GM12865 (cell line): ENCODE measurements at regions not wholly inside any gene's neighbourhood (a gene's known extent, or its start where the extent isn't known, plus 50 kb on each side); places are given as distances from the start of the nearest gene placed in this dataset.
A peak's percentile ranks its signal among the peaks of the same experiment; 100 is the strongest.

Source experiments
- DNase-seq: peaks from one replicate; pipeline ENCODE4 v3.0.0; 2010; ENCODE audit warnings: low read depth
- H3K4me3 ChIP-seq: 2 replicates; pipeline ENCODE4 v1.5.1; 2011; ENCODE audit warnings: mild to moderate bottlenecking, low read depth, low read length, control low read depth
- TF ChIP-seq, protein P1 (sequence below): IDR thresholded peaks from 2 replicates; pipeline ENCODE4 v1.5.1; 2011; ENCODE audit warnings: low read length, control low read depth, low read depth, inconsistent platforms; ENCODE audit not compliant: insufficient read depth; ENCODE audit errors: missing control alignments

DNA sequence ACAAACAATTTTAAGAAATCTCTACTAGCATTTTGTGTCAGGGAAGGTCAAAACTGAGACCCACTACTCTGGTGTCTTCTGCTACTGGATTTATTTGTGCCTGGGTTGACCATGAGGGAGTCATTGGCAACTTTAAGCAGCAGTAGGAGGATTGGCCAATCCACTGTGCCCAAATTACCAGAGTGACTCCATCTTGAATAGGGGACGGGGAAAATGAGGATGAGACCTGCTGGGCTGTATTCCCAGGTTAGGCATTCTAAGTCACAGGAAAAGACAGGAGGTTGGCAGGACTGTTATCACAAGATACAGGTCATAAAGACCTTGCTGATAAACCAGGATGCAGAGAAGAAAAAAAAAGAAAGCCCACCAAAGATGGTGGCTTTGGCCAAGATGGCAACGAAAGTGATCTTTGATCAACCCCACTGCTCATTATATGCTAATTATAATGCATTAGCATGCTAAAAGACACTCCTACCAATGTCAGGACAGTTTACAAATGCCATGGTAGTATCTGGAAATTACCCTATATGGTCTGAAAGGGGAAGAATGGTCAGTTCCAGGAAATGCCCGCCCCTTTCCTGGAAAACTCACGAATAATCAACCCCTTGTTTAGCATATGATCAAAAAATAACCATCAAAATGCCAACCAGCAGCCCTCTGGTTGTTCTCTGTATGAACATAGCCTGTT lies 200.9 kb downstream of the LTN1 start:
- H3K4me3 ChIP-seq = no peak overlapping the region
- no peak for DNase-seq
- TF ChIP-seq, protein P1, sequence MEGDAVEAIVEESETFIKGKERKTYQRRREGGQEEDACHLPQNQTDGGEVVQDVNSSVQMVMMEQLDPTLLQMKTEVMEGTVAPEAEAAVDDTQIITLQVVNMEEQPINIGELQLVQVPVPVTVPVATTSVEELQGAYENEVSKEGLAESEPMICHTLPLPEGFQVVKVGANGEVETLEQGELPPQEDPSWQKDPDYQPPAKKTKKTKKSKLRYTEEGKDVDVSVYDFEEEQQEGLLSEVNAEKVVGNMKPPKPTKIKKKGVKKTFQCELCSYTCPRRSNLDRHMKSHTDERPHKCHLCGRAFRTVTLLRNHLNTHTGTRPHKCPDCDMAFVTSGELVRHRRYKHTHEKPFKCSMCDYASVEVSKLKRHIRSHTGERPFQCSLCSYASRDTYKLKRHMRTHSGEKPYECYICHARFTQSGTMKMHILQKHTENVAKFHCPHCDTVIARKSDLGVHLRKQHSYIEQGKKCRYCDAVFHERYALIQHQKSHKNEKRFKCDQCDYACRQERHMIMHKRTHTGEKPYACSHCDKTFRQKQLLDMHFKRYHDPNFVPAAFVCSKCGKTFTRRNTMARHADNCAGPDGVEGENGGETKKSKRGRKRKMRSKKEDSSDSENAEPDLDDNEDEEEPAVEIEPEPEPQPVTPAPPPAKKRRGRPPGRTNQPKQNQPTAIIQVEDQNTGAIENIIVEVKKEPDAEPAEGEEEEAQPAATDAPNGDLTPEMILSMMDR = no peak

DNA sequence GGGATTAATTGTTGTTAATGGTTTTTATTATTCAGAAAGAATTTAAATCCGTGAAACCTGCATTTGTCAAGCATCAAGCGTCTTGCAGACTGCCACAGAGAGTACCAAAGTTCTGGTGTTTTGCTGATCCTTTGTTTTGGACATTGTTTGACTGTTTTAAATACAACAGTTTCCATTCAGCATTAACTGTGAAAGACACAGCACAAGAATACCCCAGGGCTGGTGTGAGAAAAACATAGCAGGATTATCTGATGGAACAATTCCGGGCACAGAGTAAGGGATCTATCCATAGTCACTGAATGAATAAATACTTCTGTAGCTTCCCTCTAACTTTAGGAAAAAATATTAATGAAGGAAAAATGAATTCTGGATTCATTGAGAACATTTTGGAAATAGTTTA lies 202.3 kb downstream of the LTN1 start:
- no peak for DNase-seq
- TF ChIP-seq, protein P1 = no peak
- H3K4me3 ChIP-seq = no peak overlapping the region

DNA sequence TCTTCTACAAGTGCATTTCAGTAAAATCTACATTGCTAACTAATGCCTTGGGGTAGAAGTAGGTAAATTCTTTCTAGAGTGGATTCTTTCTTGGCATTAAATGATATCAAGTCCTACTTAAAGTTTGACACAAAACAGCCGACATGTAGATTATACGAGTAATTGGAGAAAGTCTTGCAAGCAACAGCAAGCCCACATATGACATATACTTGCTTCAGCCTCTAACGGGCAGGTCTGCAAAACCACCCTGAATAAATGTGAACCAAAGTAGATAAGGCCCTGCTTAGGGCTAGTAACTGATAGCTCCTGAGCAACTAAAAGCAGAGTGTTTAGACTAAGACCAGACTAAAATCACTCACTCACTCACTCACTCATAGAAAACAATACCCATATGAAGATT lies 203.2 kb downstream of the LTN1 start:
- H3K4me3 ChIP-seq = no peak overlapping the region
- no peak for DNase-seq
- TF ChIP-seq, protein P1 = no peak

DNA sequence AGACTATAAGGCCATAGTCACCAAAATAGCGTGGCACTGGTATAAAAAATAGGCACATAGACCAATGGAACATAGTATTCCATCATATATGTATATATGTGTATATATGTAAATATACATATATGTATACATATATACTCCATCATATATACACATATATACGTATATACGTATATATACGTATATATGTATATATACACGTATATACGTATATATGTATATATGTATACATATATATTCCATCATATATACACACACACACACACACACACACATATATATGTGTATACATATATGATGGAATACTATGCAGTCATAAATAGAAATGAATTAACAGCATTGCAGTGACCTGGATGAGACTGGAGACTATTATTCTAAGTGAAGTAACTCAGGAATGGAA lies 204.6 kb downstream of the LTN1 start:
- TF ChIP-seq, protein P1 = no peak
- DNase-seq = no peak
- no peak overlapping the region for H3K4me3 ChIP-seq

DNA sequence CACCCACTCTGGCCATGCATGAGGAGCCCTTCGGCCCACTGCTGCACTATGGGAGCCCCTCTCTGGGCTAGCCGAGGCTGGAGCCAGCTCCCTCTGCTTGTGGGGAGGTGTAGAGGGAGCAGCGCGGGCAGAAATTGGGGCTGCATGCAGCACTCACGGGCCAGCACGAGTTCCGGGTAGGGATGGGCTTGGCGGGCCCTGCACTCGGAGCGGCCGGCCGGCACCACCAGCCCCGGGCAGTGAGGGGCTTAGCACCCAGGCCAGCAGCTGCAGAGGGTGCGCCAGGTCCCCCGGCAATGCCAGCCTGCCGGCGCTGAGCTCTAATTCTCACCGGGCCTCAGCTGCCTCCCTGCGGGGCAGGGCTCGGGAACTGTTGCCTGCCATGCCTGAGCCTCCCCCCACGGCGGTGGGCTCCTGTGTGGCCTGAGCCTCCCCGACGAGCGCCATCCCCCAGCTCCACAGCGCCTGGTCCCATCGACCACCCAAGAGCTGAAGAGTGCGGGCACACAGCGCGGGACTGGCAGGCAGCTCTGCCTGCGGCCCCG lies 209.0 kb downstream of the LTN1 start:
- TF ChIP-seq, protein P1 = no peak
- no peak for DNase-seq
- H3K4me3 ChIP-seq = no peak overlapping the region

DNA sequence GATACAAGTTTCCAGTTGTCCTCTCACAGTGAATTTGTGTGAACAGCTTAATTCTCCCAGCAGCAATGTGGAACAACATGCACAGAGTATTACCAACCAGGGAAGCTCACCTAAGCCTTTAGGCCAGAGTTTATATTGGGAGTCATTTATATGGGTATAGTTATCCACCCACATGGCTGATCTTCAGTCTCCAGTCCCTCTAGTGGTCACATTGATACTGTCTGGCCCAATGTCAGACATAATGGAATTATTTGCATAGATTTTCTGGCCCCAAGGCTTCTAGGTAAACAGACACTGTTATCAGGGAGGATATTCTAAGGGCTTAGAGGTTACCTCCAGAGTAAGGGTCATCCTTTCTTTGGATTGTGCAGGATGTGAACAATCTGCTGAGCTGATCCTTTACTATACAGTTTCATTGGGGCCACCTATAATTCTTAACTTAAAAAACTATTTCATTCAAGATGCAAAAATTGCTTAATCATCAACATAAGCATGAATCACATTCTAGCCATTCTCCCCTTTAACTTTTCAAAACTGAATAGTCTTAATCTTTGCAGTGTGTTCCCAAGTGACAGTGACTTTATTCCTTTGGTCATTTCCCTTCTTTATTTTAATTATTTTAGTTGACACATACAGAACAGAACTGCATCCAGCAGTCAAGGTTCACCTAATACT lies 210.9 kb downstream of the LTN1 start:
- TF ChIP-seq, protein P1 = peak; percentile 41
- DNase-seq = peak; percentile 13
- no peak overlapping the region for H3K4me3 ChIP-seq
